GM13977 (cell line): ENCODE measurements at regions not wholly inside any gene's neighbourhood (a gene's known extent, or its start where the extent isn't known, plus 50 kb on each side); places are given as distances from the start of the nearest gene placed in this dataset.
A peak's percentile ranks its signal among the peaks of the same experiment; 100 is the strongest.

ENCODE experiments used
- DNase-seq: peaks from one replicate; pipeline ENCODE4 v3.0.0; 2012; ENCODE audit warnings: low spot score
- CTCF ChIP-seq: IDR thresholded peaks from 2 replicates; pipeline ENCODE4 v1.5.1; 2012; ENCODE audit warnings: mild to moderate bottlenecking, control low read depth; ENCODE audit not compliant: insufficient read depth; ENCODE audit errors: extremely low read depth, missing control alignments
- in situ Hi-C: fragments of 300-500 bp; cut with MboI; formaldehyde crosslinking; loops from one replicate; pipeline ENCODE4 v1.12.0; 2022; ENCODE audit warnings: low sequenced_read_pairs, low pct_unique_long_range_greater_than_20kb, mixed read lengths, inconsistent platforms; ENCODE audit not compliant: unreplicated experiment

- in situ Hi-C loops: no loop called here
- no peak for DNase-seq
- TF ChIP-seq CTCF: no peak
Observed at GRCh38 chr15:38706956-38707355, 142.3 kb upstream of the RASGRP1 start.

GRCh38 chr15:38707802-38708671 lies 143.4 kb upstream of the RASGRP1 start:
- peak; percentile 81 for TF ChIP-seq CTCF
- in situ Hi-C loops: no loop called here
- peak; percentile 45 for DNase-seq

- TF ChIP-seq CTCF: no peak
- in situ Hi-C loops: no loop called here
- no peak for DNase-seq
Observed at GRCh38 chr15:38708672-38709180, 144.1 kb upstream of the RASGRP1 start.

GRCh38 chr15:38709196-38709595 lies 144.6 kb upstream of the RASGRP1 start:
- no peak for DNase-seq
- in situ Hi-C loops: no loop called here
- TF ChIP-seq CTCF: no peak

GRCh38 chr15:38714309-38715072 lies 149.9 kb upstream of the RASGRP1 start:
- in situ Hi-C loops: no loop called here
- no peak for TF ChIP-seq CTCF
- no peak for DNase-seq

- in situ Hi-C loops: no loop called here
- DNase-seq: no peak
- TF ChIP-seq CTCF: no peak
Observed at GRCh38 chr15:38720893-38721567, 156.4 kb upstream of the RASGRP1 start.
